Trophoblast cell (in vitro differentiated cells and primary cell): ENCODE measurements at regions not wholly inside any gene's neighbourhood (a gene's known extent, or its start where the extent isn't known, plus 50 kb on each side); places are given as distances from the start of the nearest gene placed in this dataset.

ENCODE experiments used
- DNase-seq, 2 donors: peaks; one replicate each; pipeline ENCODE4 v3.0.0-alpha.2; 2016
- H2AFZ ChIP-seq: 2 replicates; pipeline ENCODE4 v1.6.1; 2013; ENCODE audit warnings: low read length, moderate library complexity, mild to moderate bottlenecking; ENCODE audit not compliant: insufficient read depth, poor library complexity
- H2AK5ac ChIP-seq: 2 replicates; pipeline ENCODE4 v1.6.1; 2013; ENCODE audit warnings: mild to moderate bottlenecking, low read length
- H2BK120ac ChIP-seq: 2 replicates; pipeline ENCODE4 v1.6.1; 2013; ENCODE audit warnings: low read length, mild to moderate bottlenecking, moderate library complexity; ENCODE audit not compliant: insufficient read depth, poor library complexity
- H2BK12ac ChIP-seq: 2 replicates; pipeline ENCODE4 v1.6.1; 2013; ENCODE audit warnings: mild to moderate bottlenecking, low read length, moderate library complexity
- H2BK5ac ChIP-seq: 2 replicates; pipeline ENCODE4 v1.6.1; 2013; ENCODE audit warnings: low read length, low read depth, moderate library complexity, mild to moderate bottlenecking; ENCODE audit not compliant: poor library complexity
- H3K14ac ChIP-seq: 2 replicates; pipeline ENCODE4 v1.6.1; 2013; ENCODE audit warnings: mild to moderate bottlenecking, low read length
- H3K18ac ChIP-seq: 2 replicates; pipeline ENCODE4 v1.6.1; 2013; ENCODE audit warnings: mild to moderate bottlenecking, low read length
- H3K23ac ChIP-seq: 2 replicates; pipeline ENCODE4 v1.6.1; 2013; ENCODE audit warnings: low read length
- H3K27ac ChIP-seq: 2 replicates; pipeline ENCODE4 v1.5.1; 2013; ENCODE audit warnings: low read depth, mild to moderate bottlenecking, inconsistent platforms, low read length, moderate library complexity
- H3K27me3 ChIP-seq: 2 replicates; pipeline ENCODE4 v1.6.1; 2013; ENCODE audit warnings: inconsistent platforms, mild to moderate bottlenecking, low read length, moderate library complexity; ENCODE audit not compliant: insufficient read depth
- H3K36me3 ChIP-seq, 2 experiments: 1 replicate in 1 of 2; 2 replicates in 1 of 2; pipeline ENCODE4 v1.6.1; 2013; ENCODE audit warnings: low read length in 2 of 2, mild to moderate bottlenecking in 2 of 2, moderate library complexity in 1 of 2; ENCODE audit not compliant: insufficient read depth in 2 of 2, control insufficient read depth in 1 of 2
- H3K4ac ChIP-seq: 2 replicates; pipeline ENCODE4 v1.6.1; 2013; ENCODE audit warnings: low read depth, mild to moderate bottlenecking, low read length, moderate library complexity
- H3K4me1 ChIP-seq, 2 experiments: 1 replicate in 1 of 2; 2 replicates in 1 of 2; pipeline ENCODE4 v1.6.1; 2013; ENCODE audit warnings: low read length in 2 of 2, mild to moderate bottlenecking in 2 of 2, moderate library complexity in 1 of 2; ENCODE audit not compliant: insufficient read depth in 2 of 2, control insufficient read depth in 1 of 2
- H3K4me2 ChIP-seq: 2 replicates; pipeline ENCODE4 v1.6.1; 2013; ENCODE audit warnings: inconsistent platforms, mild to moderate bottlenecking, low read length, moderate library complexity
- H3K4me3 ChIP-seq: 2 replicates; pipeline ENCODE4 v1.5.1; 2013; ENCODE audit warnings: mild to moderate bottlenecking, low read depth, low read length, inconsistent platforms
- H3K79me1 ChIP-seq: one replicate; pipeline ENCODE4 v1.6.1; 2013; ENCODE audit warnings: low read length
- H3K79me2 ChIP-seq: 2 replicates; pipeline ENCODE4 v1.6.1; 2013; ENCODE audit warnings: low read length, mild to moderate bottlenecking; ENCODE audit not compliant: control insufficient read depth, insufficient read depth, poor library complexity
- H3K9ac ChIP-seq: 2 replicates; pipeline ENCODE4 v1.6.1; 2013; ENCODE audit warnings: mild to moderate bottlenecking, low read length
- H3K9me3 ChIP-seq: 2 replicates; pipeline ENCODE4 v1.6.1; 2013; ENCODE audit warnings: low read depth, mild to moderate bottlenecking, control low read depth, inconsistent platforms, low read length; ENCODE audit not compliant: insufficient read depth
- H4K12ac ChIP-seq: 2 replicates; pipeline ENCODE4 v1.6.1; 2013; ENCODE audit warnings: low read depth, mild to moderate bottlenecking, low read length, moderate library complexity
- H4K8ac ChIP-seq: 2 replicates; pipeline ENCODE4 v1.6.1; 2013; ENCODE audit warnings: low read depth, mild to moderate bottlenecking, low read length, moderate library complexity
- H4K91ac ChIP-seq: one replicate; pipeline ENCODE4 v1.6.1; 2013; ENCODE audit warnings: low read depth, mild to moderate bottlenecking, low read length, moderate library complexity
- WGBS: extraction: QIAGEN DNeasy Blood & Tissue Kit; methylation state at CpG from one replicate; pipeline ENCODE4 v1.1.7; 2013; ENCODE audit warnings: missing lambda C conversion rate; ENCODE audit not compliant: insufficient read length, insufficient coverage; ENCODE audit errors: extremely low coverage; 5-methylcytosine and 5-hydroxymethylcytosine counted together

GRCh38 chr16:86242244-86243122, 267.8 kb upstream of the FOXF1 start:
- Histone ChIP-seq H3K9ac (no peak overlapping the region), H3K4ac (no peak overlapping the region), H3K27me3 (no peaks in the 10 kb centered on the region), H3K4me3 (no peak overlapping the region), H2BK120ac (no peak overlapping the region), H2BK12ac (no peak overlapping the region), H2AK5ac (no peak overlapping the region), H4K8ac (no peak overlapping the region), H3K4me1 (no peaks in the 10 kb centered on the region), H3K9me3 (peaks cover 10% of the 10 kb centered on the region), H2AFZ (no peak overlapping the region), H3K4me2 (no peak overlapping the region), H3K36me3 (no peaks in the 10 kb centered on the region), H3K18ac (no peak overlapping the region), H3K14ac (no peak overlapping the region), H3K79me1 (no peaks in the 10 kb centered on the region), H4K91ac (no peak overlapping the region), H3K79me2 (no peaks in the 10 kb centered on the region), H3K23ac (no peak overlapping the region), H3K27ac (no peak overlapping the region), H4K12ac (no peak overlapping the region), H2BK5ac (no peak overlapping the region)
- DNase-seq = no peak
- WGBS = no CpG with 5 or more reads among the region's 16 CpGs

- H3K27ac ChIP-seq = no peak overlapping the region
- H3K79me2 ChIP-seq = no peaks in the 10 kb centered on the region
- no peak for DNase-seq
- no peak overlapping the region for H4K8ac ChIP-seq
- H2AK5ac ChIP-seq = no peak overlapping the region
- no peak overlapping the region for H3K18ac ChIP-seq
- H3K9me3 ChIP-seq = peaks cover 10% of the 10 kb centered on the region
- H3K23ac ChIP-seq = no peak overlapping the region
- H3K4me3 ChIP-seq = no peak overlapping the region
- H2AFZ ChIP-seq = no peak overlapping the region
- no peak overlapping the region for H4K91ac ChIP-seq
- H3K4me2 ChIP-seq = no peak overlapping the region
- no peak overlapping the region for H3K4ac ChIP-seq
- no peak overlapping the region for H3K9ac ChIP-seq
- no peaks in the 10 kb centered on the region for H3K79me1 ChIP-seq
- no peak overlapping the region for H2BK120ac ChIP-seq
- H4K12ac ChIP-seq = no peak overlapping the region
- no peak overlapping the region for H2BK12ac ChIP-seq
- no peak overlapping the region for H2BK5ac ChIP-seq
- no peaks in the 10 kb centered on the region for H3K4me1 ChIP-seq
- H3K14ac ChIP-seq = no peak overlapping the region
- WGBS = no CpG with 5 or more reads among the region's 6 CpGs
- no peaks in the 10 kb centered on the region for H3K36me3 ChIP-seq
- H3K27me3 ChIP-seq = no peaks in the 10 kb centered on the region
Observed at GRCh38 chr16:86243123-86243473, 267.2 kb upstream of the FOXF1 start.

- no peak overlapping the region for H3K27ac ChIP-seq
- H3K18ac ChIP-seq = no peak overlapping the region
- H2AFZ ChIP-seq = no peak overlapping the region
- no peak overlapping the region for H3K4me2 ChIP-seq
- no peak overlapping the region for H2BK5ac ChIP-seq
- no peak overlapping the region for H3K9ac ChIP-seq
- no peak overlapping the region for H4K12ac ChIP-seq
- no peak overlapping the region for H3K4me3 ChIP-seq
- H3K4ac ChIP-seq = no peak overlapping the region
- H2AK5ac ChIP-seq = no peak overlapping the region
- no peaks in the 10 kb centered on the region for H3K79me2 ChIP-seq
- peaks cover 10% of the 10 kb centered on the region for H3K9me3 ChIP-seq
- H3K27me3 ChIP-seq = no peaks in the 10 kb centered on the region
- no peak overlapping the region for H3K23ac ChIP-seq
- no peak overlapping the region for H3K14ac ChIP-seq
- H3K79me1 ChIP-seq = no peaks in the 10 kb centered on the region
- no peak overlapping the region for H2BK120ac ChIP-seq
- H2BK12ac ChIP-seq = no peak overlapping the region
- H4K8ac ChIP-seq = no peak overlapping the region
- no peak for DNase-seq
- no peak overlapping the region for H4K91ac ChIP-seq
- WGBS = no CpG with 5 or more reads among the region's 15 CpGs
- no peaks in the 10 kb centered on the region for H3K4me1 ChIP-seq
- H3K36me3 ChIP-seq = no peaks in the 10 kb centered on the region
Observed at GRCh38 chr16:86243571-86244154, 266.7 kb upstream of the FOXF1 start.

GRCh38 chr16:86244158-86244557, 266.2 kb upstream of the FOXF1 start:
- H3K4me2 ChIP-seq = no peak overlapping the region
- H3K36me3 ChIP-seq = no peaks in the 10 kb centered on the region
- no peak overlapping the region for H4K12ac ChIP-seq
- no peak overlapping the region for H3K4me3 ChIP-seq
- no peak overlapping the region for H2BK5ac ChIP-seq
- no peak overlapping the region for H4K8ac ChIP-seq
- H3K79me2 ChIP-seq = no peaks in the 10 kb centered on the region
- no peak overlapping the region for H4K91ac ChIP-seq
- no peak overlapping the region for H2AK5ac ChIP-seq
- H3K9me3 ChIP-seq = peaks cover 10% of the 10 kb centered on the region
- H3K18ac ChIP-seq = no peak overlapping the region
- H2BK120ac ChIP-seq = no peak overlapping the region
- H3K23ac ChIP-seq = no peak overlapping the region
- H3K4ac ChIP-seq = no peak overlapping the region
- H2BK12ac ChIP-seq = no peak overlapping the region
- no peaks in the 10 kb centered on the region for H3K27me3 ChIP-seq
- no peak overlapping the region for H3K14ac ChIP-seq
- no CpG with 5 or more reads among the region's 9 CpGs for WGBS
- no peak overlapping the region for H3K27ac ChIP-seq
- no peaks in the 10 kb centered on the region for H3K4me1 ChIP-seq
- H2AFZ ChIP-seq = no peak overlapping the region
- H3K79me1 ChIP-seq = no peaks in the 10 kb centered on the region
- no peak overlapping the region for H3K9ac ChIP-seq
- no peak for DNase-seq
